Thyroid gland (tissue), 4 donors: ENCODE measurements at regions not wholly inside any gene's neighbourhood (a gene's known extent, or its start where the extent isn't known, plus 50 kb on each side); places are given as distances from the start of the nearest gene placed in this dataset.

ENCODE experiments used
- DNase-seq, 2 donors: peaks; one replicate each; pipeline ENCODE4 v3.0.0-alpha.2; 2019
- H3K27ac ChIP-seq, 3 donors: fragments of 200-600 bp; sonication (generic); 1 replicate in 2 of 3; 2 replicates in 1 of 3; pipeline ENCODE4 v1.5.1; 2016 to 2019; ENCODE audit warnings: mild to moderate bottlenecking in 1 of 3, moderate library complexity in 1 of 3
- H3K27me3 ChIP-seq: fragments of 200-600 bp; sonication (generic); one replicate; pipeline ENCODE4 v1.5.1; 2019
- H3K36me3 ChIP-seq, 2 donors: fragments of 200-600 bp; sonication (generic); one replicate each; pipeline ENCODE4 v1.5.1; 2016 to 2019
- H3K4me1 ChIP-seq, 2 donors: fragments of 200-600 bp; sonication (generic); one replicate each; pipeline ENCODE4 v1.5.1; 2017 to 2019
- H3K4me3 ChIP-seq, 3 donors: fragments of 200-600 bp; sonication (generic); replicated peaks in 1 of 3; 1 replicate in 2 of 3; 2 replicates in 1 of 3; pipeline ENCODE4 v1.5.1; 2016; ENCODE audit warnings: mild to moderate bottlenecking in 1 of 3
- H3K9me3 ChIP-seq: fragments of 200-600 bp; sonication (generic); one replicate; pipeline ENCODE4 v1.5.1; 2017
- POLR2A ChIP-seq, 2 donors: fragments of 450-650 bp; IDR thresholded peaks; one replicate each; pipeline ENCODE4 v1.6.1; 2017; ENCODE audit warnings: antibody characterized with exemption in 2 of 2, mild to moderate bottlenecking in 2 of 2, moderate library complexity in 1 of 2
- WGBS, 2 donors: methylation state at CpG; one replicate each; pipeline ENCODE4 v1.1.5; 2017; 5-methylcytosine and 5-hydroxymethylcytosine counted together
- intact Hi-C: fragments of 100-400 bp; cut with DNase I; formaldehyde crosslinking; loops from one replicate; pipeline ENCODE4 v1.15.1; 2023
- TF ChIP-seq, protein P1 (sequence below), 6 experiments: fragments of 200-600 bp in 3 of 6; fragments of 450-650 bp in 3 of 6; sonication (generic) in 3 of 6; IDR thresholded peaks; one replicate each; pipeline ENCODE4 v1.5.1; 2016 to 2019; ENCODE audit warnings: antibody characterized with exemption in 6 of 6, mild to moderate bottlenecking in 2 of 6, inconsistent platforms in 1 of 6, moderate library complexity in 1 of 6

DNA sequence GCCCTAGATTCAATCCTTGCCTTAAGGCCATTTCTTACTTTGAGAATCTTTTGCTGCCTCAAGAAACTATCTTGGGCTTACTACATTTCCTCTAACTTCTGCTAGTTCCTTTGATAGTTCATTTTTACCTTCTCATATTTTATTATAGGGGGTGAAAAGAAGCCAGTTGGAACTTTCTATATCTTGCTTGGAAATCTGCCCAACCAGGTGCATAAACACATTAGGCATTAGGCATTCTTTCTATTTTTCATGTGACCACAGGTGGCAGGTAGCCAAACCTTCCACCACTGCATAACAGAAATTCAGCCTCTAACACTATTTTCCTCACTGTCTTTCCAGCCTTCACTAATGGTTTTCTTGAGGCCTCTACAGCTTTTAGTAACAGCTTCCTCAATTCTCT lies 300.0 kb upstream of the SP8 start:
- no peaks in the 10 kb centered on the region for H3K36me3 ChIP-seq
- H3K4me3 ChIP-seq: no peak overlapping the region
- peak; percentile 3 to 6 for DNase-seq
- TF ChIP-seq POLR2A (IDR thresholded peaks at IDR 0.05): no peak
- TF ChIP-seq, protein P1, sequence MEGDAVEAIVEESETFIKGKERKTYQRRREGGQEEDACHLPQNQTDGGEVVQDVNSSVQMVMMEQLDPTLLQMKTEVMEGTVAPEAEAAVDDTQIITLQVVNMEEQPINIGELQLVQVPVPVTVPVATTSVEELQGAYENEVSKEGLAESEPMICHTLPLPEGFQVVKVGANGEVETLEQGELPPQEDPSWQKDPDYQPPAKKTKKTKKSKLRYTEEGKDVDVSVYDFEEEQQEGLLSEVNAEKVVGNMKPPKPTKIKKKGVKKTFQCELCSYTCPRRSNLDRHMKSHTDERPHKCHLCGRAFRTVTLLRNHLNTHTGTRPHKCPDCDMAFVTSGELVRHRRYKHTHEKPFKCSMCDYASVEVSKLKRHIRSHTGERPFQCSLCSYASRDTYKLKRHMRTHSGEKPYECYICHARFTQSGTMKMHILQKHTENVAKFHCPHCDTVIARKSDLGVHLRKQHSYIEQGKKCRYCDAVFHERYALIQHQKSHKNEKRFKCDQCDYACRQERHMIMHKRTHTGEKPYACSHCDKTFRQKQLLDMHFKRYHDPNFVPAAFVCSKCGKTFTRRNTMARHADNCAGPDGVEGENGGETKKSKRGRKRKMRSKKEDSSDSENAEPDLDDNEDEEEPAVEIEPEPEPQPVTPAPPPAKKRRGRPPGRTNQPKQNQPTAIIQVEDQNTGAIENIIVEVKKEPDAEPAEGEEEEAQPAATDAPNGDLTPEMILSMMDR (IDR thresholded peaks at IDR 0.05): no peak
- no peak overlapping the region for H3K27ac ChIP-seq
- intact Hi-C loops: no loop called here
- H3K27me3 ChIP-seq: no peaks in the 10 kb centered on the region
- no peaks in the 10 kb centered on the region for H3K9me3 ChIP-seq
- no peaks in the 10 kb centered on the region for H3K4me1 ChIP-seq

DNA sequence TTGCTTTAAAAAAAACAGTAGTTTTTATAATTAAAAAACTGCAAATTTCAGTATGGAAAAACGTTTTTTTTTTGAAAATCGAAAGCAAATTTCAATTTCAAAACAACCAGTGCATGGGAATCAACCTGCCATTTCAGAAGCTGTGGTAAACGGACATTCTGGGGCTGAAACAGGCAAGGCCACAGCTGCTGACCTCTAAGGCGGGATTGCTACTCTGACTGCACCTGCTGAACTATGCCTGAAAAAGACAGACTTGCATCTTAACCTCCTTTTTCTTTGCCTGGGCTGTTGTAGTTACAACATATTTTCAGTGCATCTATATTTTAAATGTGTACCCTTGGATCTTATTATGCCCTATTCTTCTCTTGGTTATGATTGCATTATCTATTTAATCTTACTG lies 303.0 kb upstream of the SP8 start:
- no peak overlapping the region for H3K4me3 ChIP-seq
- no peak for DNase-seq
- intact Hi-C loops: no loop called here
- no peak overlapping the region for H3K27ac ChIP-seq
- no peaks in the 10 kb centered on the region for H3K4me1 ChIP-seq
- H3K27me3 ChIP-seq: no peaks in the 10 kb centered on the region
- WGBS, 2 donors: 79 to 80% methylated on average over 4 of the region's 4 CpGs
- TF ChIP-seq, protein P1 (IDR thresholded peaks at IDR 0.05): no peak
- no peak for TF ChIP-seq POLR2A (IDR thresholded peaks at IDR 0.05)
- H3K36me3 ChIP-seq: no peaks in the 10 kb centered on the region
- no peaks in the 10 kb centered on the region for H3K9me3 ChIP-seq

DNA sequence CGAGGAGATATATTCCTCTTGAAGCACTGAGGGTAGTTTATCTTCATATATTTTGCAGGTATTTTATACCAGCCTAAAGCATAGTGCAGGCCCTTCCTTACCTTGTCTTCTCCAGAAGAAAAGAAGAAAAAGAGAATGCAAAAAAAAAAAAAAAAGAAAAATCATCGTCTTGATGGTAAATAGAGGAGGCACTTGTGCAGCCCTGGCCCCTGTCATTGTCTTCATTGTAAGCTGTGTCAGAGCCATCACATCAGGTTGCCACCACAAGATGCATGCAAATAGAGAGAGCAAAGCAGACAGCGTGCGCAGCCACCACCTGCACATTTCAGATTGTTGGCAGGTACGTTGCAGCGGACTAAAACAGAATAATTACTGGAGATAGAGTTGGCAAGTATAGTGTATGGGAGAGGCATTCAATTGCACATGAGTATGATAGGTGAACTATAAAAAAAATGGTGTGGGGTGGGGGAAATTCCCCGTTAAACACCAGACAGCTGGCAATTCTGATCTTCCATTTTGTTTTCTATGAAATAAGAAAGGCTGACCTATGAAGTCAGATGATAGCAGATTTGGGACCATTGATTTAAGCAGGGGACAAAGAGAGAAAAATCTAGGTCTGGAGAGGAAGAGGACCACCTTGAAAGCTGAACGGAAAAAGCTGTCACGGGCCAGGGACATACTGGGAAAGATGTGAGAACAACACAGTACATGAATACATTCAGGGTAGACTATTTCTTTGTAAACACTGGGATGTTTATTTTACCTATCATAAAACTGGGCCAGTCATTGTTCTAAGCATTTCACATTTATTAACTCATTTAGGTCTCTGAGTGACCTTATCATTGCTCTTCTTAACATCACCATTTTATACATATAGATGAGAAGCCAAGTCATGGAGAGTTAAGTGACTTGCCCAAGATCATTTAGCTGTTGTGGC lies 306.3 kb upstream of the SP8 start:
- intact Hi-C loops: no loop called here
- Histone ChIP-seq H3K36me3 (no peaks in the 10 kb centered on the region), H3K4me3 (no peak overlapping the region), H3K4me1 (no peaks in the 10 kb centered on the region), H3K9me3 (no peaks in the 10 kb centered on the region), H3K27me3 (no peaks in the 10 kb centered on the region), H3K27ac (no peak overlapping the region)
- 91% methylated on average over 9 of the region's 9 CpGs for WGBS, 2 donors
- DNase-seq: no peak
- no peak for TF ChIP-seq POLR2A (IDR thresholded peaks at IDR 0.05)

DNA sequence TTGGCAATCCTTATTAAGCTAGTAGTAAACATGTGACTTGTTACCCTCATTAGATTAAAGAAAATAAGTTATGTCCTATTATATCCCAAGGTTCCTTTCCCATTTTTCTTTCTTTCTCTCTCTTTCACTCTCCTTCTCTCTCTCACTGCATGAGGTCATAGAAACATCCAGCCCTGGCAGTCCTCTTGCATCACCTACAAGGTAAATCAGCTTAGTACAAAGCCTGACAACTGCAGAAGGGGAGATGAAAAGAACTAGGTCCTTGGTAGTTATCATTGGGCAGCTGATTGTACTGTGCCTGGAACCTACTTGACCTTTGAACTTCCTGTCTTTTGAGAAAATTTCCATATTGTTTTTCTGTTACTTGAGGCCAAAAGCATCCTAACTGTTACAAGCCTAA lies 307.9 kb upstream of the SP8 start:
- H3K27ac ChIP-seq: no peak overlapping the region
- H3K27me3 ChIP-seq: no peaks in the 10 kb centered on the region
- DNase-seq: no peak
- no peak overlapping the region for H3K4me3 ChIP-seq
- intact Hi-C loops: no loop called here
- no peaks in the 10 kb centered on the region for H3K9me3 ChIP-seq
- TF ChIP-seq, protein P1 (IDR thresholded peaks at IDR 0.05): no peak
- no peak for TF ChIP-seq POLR2A (IDR thresholded peaks at IDR 0.05)
- H3K4me1 ChIP-seq: no peaks in the 10 kb centered on the region
- no peaks in the 10 kb centered on the region for H3K36me3 ChIP-seq

GRCh38 chr7:21099432-21099831 lies 312.7 kb upstream of the SP8 start:
- no peaks in the 10 kb centered on the region for H3K9me3 ChIP-seq
- no peaks in the 10 kb centered on the region for H3K4me1 ChIP-seq
- H3K36me3 ChIP-seq: no peaks in the 10 kb centered on the region
- DNase-seq: no peak
- H3K4me3 ChIP-seq: no peak overlapping the region
- H3K27me3 ChIP-seq: no peaks in the 10 kb centered on the region
- 92 to 95% methylated on average over 1 of the region's 1 CpG for WGBS, 2 donors
- intact Hi-C loops: no loop called here
- H3K27ac ChIP-seq: no peak overlapping the region
- TF ChIP-seq, protein P1 (IDR thresholded peaks at IDR 0.05): no peak
- no peak for TF ChIP-seq POLR2A (IDR thresholded peaks at IDR 0.05)
